ENCODE measurements at regions not wholly inside any gene's neighbourhood (a gene's known extent, or its start where the extent isn't known, plus 50 kb on each side); places are given as distances from the start of the nearest gene placed in this dataset.

- TF ChIP-seq CTCF (IDR thresholded peaks at IDR 0.05) = no peak
- no peaks in the 10 kb centered on the region for H3K4me1 ChIP-seq
- intact Hi-C loops (cut with DNase I) = no loop called here
- H3K4me3 ChIP-seq = no peak overlapping the region
- no peak overlapping the region for H3K27ac ChIP-seq
- DNase-seq = no peak
- H3K27me3 ChIP-seq = no peaks in the 10 kb centered on the region
- no peak overlapping the region for H3K9ac ChIP-seq (ENCODE audit: low read depth in 2 of 2, low read length in 2 of 2)
- H3K9me3 ChIP-seq = no peaks in the 10 kb centered on the region
- no peaks in the 10 kb centered on the region for H3K36me3 ChIP-seq
Observed at GRCh38 chr5:54363669-54364068, 53.3 kb upstream of the ARL15 start.

GRCh38 chr5:54362992-54363625 is 52.7 kb upstream of the ARL15 start:
- intact Hi-C loops (cut with DNase I) = no loop called here
- no peak overlapping the region for H3K9ac ChIP-seq (ENCODE audit: low read depth in 2 of 2, low read length in 2 of 2)
- DNase-seq = no peak

GRCh38 chr5:54362434-54362833 is 52.1 kb upstream of the ARL15 start:
- no peaks in the 10 kb centered on the region for H3K9me3 ChIP-seq
- H3K9ac ChIP-seq (ENCODE audit: low read depth in 2 of 2, low read length in 2 of 2) = no peak overlapping the region
- no peak for DNase-seq
- H3K27me3 ChIP-seq = no peaks in the 10 kb centered on the region
- no peak for TF ChIP-seq CTCF (IDR thresholded peaks at IDR 0.05)
- H3K27ac ChIP-seq = no peak overlapping the region
- H3K36me3 ChIP-seq = no peaks in the 10 kb centered on the region
- H3K4me3 ChIP-seq = no peak overlapping the region
- intact Hi-C loops (cut with DNase I) = no loop called here
- no peaks in the 10 kb centered on the region for H3K4me1 ChIP-seq

More at GRCh38 chr5:54362992-54363625, 52.7 kb upstream of the ARL15 start:
- Histone ChIP-seq H3K36me3 (no peaks in the 10 kb centered on the region), H3K4me3 (no peak overlapping the region), H3K4me1 (no peaks in the 10 kb centered on the region), H3K27me3 (no peaks in the 10 kb centered on the region), H3K9me3 (no peaks in the 10 kb centered on the region), H3K27ac (no peak overlapping the region)
- TF ChIP-seq CTCF (IDR thresholded peaks at IDR 0.05) = no peak

- no peak for TF ChIP-seq CTCF (IDR thresholded peaks at IDR 0.05)
- intact Hi-C loops (cut with DNase I) = no loop called here
- Histone ChIP-seq H3K9me3 (no peaks in the 10 kb centered on the region), H3K4me3 (no peak overlapping the region), H3K27me3 (no peaks in the 10 kb centered on the region), H3K36me3 (no peaks in the 10 kb centered on the region), H3K4me1 (no peaks in the 10 kb centered on the region), H3K9ac (ENCODE audit: low read depth in 2 of 2, low read length in 2 of 2) (no peak overlapping the region), H3K27ac (no peak overlapping the region)
- DNase-seq = no peak
Observed at GRCh38 chr5:54361691-54362411, 51.5 kb upstream of the ARL15 start.

- Histone ChIP-seq H3K4me1 (no peaks in the 10 kb centered on the region), H3K36me3 (no peaks in the 10 kb centered on the region), H3K9me3 (no peaks in the 10 kb centered on the region), H3K9ac (ENCODE audit: low read depth in 2 of 2, low read length in 2 of 2) (no peak overlapping the region), H3K27me3 (no peaks in the 10 kb centered on the region), H3K4me3 (no peak overlapping the region), H3K27ac (no peak overlapping the region)
- no peak for DNase-seq
- no peak for TF ChIP-seq CTCF (IDR thresholded peaks at IDR 0.05)
- intact Hi-C loops (cut with DNase I) = no loop called here
Observed at GRCh38 chr5:54360925-54361662, 50.7 kb upstream of the ARL15 start.
